Uterus (tissue), 3 donors: ENCODE measurements at regions not wholly inside any gene's neighbourhood (a gene's known extent, or its start where the extent isn't known, plus 50 kb on each side); places are given as distances from the start of the nearest gene placed in this dataset.

Experiments used
- DNase-seq, 2 donors: peaks; one replicate each; pipeline ENCODE4 v3.0.0-alpha.2; 2019 to 2020
- H3K27ac ChIP-seq, 2 donors: fragments of 200-600 bp; sonication (generic); 1 replicate in 1 of 2; 2 replicates in 1 of 2; pipeline ENCODE4 v1.5.1; 2016 to 2018
- H3K27me3 ChIP-seq, 2 donors: fragments of 200-600 bp; sonication (generic); one replicate each; pipeline ENCODE4 v1.5.1; 2018 to 2019; ENCODE audit warnings: control low read depth in 1 of 2
- H3K36me3 ChIP-seq, 2 donors: fragments of 200-600 bp; sonication (generic); one replicate each; pipeline ENCODE4 v1.5.1; 2019; ENCODE audit warnings: control low read depth in 1 of 2
- H3K4me1 ChIP-seq, 2 donors: fragments of 200-600 bp; sonication (generic); one replicate each; pipeline ENCODE4 v1.5.1; 2018 to 2019; ENCODE audit warnings: control low read depth in 1 of 2
- H3K4me3 ChIP-seq, 2 donors: fragments of 200-600 bp; sonication (generic); 1 replicate in 1 of 2; 2 replicates in 1 of 2; pipeline ENCODE4 v1.5.1; 2018 to 2019; ENCODE audit warnings: mild to moderate bottlenecking in 1 of 2
- H3K9me3 ChIP-seq, 2 donors: fragments of 200-600 bp; sonication (generic); one replicate each; pipeline ENCODE4 v1.5.1; 2019; ENCODE audit warnings: control low read depth in 1 of 2
- POLR2A ChIP-seq, 2 donors: fragments of 450-650 bp; IDR thresholded peaks; one replicate each; pipeline ENCODE4 v1.6.1; 2016; ENCODE audit warnings: antibody characterized with exemption in 2 of 2, mild to moderate bottlenecking in 1 of 2, moderate library complexity in 1 of 2
- intact Hi-C: fragments of 100-400 bp; cut with DNase I; formaldehyde crosslinking; loops from one replicate; pipeline ENCODE4 v1.15.1; 2023; ENCODE audit warnings: low total_unique reads
- TF ChIP-seq, protein P1 (sequence below), 4 experiments: fragments of 200-600 bp in 2 of 4; fragments of 450-650 bp in 2 of 4; sonication (generic) in 2 of 4; IDR thresholded peaks; one replicate each; pipeline ENCODE4 v1.5.1; 2016 to 2019; ENCODE audit warnings: antibody characterized with exemption in 4 of 4, mild to moderate bottlenecking in 2 of 4, moderate library complexity in 1 of 4
- donor health status: DM: yes; HTN: yes; CAD: no.

GRCh38 chr2:226308986-226309385 is 490.6 kb downstream of the IRS1 start:
- no peaks in the 10 kb centered on the region for H3K27me3 ChIP-seq
- DNase-seq: no peak
- H3K27ac ChIP-seq: no peak overlapping the region
- H3K4me3 ChIP-seq: no peak overlapping the region
- no peaks in the 10 kb centered on the region for H3K9me3 ChIP-seq
- no peaks in the 10 kb centered on the region for H3K36me3 ChIP-seq
- H3K4me1 ChIP-seq: no peaks in the 10 kb centered on the region
- intact Hi-C loops: no loop called here
- TF ChIP-seq, protein P1, sequence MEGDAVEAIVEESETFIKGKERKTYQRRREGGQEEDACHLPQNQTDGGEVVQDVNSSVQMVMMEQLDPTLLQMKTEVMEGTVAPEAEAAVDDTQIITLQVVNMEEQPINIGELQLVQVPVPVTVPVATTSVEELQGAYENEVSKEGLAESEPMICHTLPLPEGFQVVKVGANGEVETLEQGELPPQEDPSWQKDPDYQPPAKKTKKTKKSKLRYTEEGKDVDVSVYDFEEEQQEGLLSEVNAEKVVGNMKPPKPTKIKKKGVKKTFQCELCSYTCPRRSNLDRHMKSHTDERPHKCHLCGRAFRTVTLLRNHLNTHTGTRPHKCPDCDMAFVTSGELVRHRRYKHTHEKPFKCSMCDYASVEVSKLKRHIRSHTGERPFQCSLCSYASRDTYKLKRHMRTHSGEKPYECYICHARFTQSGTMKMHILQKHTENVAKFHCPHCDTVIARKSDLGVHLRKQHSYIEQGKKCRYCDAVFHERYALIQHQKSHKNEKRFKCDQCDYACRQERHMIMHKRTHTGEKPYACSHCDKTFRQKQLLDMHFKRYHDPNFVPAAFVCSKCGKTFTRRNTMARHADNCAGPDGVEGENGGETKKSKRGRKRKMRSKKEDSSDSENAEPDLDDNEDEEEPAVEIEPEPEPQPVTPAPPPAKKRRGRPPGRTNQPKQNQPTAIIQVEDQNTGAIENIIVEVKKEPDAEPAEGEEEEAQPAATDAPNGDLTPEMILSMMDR (IDR thresholded peaks at IDR 0.05): no peak
- TF ChIP-seq POLR2A (IDR thresholded peaks at IDR 0.05): no peak

DNA sequence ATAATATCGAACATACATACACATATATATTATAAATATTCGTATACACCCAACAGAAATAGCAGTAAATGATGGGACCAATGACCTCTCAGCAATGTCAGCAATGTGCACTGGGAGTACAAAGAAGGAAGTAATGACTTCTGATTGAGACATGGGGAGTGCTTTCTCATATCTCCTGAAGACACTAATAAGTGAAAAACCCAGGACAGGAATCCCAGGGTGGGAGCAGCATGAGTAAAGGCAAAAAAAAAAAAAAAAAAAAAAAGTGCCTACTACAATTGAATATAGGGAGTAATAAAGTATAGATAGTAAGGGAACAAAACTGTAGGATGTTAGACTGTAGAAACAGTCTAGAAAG is 491.3 kb downstream of the IRS1 start:
- Histone ChIP-seq H3K27me3 (no peaks in the 10 kb centered on the region), H3K4me1 (no peaks in the 10 kb centered on the region), H3K4me3 (no peak overlapping the region), H3K27ac (no peak overlapping the region), H3K9me3 (no peaks in the 10 kb centered on the region), H3K36me3 (no peaks in the 10 kb centered on the region)
- TF ChIP-seq, protein P1 (IDR thresholded peaks at IDR 0.05): no peak
- no peak for TF ChIP-seq POLR2A (IDR thresholded peaks at IDR 0.05)
- no peak for DNase-seq
- intact Hi-C loops: no loop called here

GRCh38 chr2:226307487-226308322 is 491.9 kb downstream of the IRS1 start:
- Histone ChIP-seq H3K4me3 (no peak overlapping the region), H3K9me3 (no peaks in the 10 kb centered on the region), H3K27ac (no peak overlapping the region), H3K36me3 (no peaks in the 10 kb centered on the region), H3K27me3 (no peaks in the 10 kb centered on the region), H3K4me1 (no peaks in the 10 kb centered on the region)
- no peak for DNase-seq
- intact Hi-C loops: no loop called here
- TF ChIP-seq, protein P1 (IDR thresholded peaks at IDR 0.05): no peak
- no peak for TF ChIP-seq POLR2A (IDR thresholded peaks at IDR 0.05)

GRCh38 chr2:226306969-226307368 is 492.7 kb downstream of the IRS1 start:
- no peak for TF ChIP-seq POLR2A (IDR thresholded peaks at IDR 0.05)
- TF ChIP-seq, protein P1 (IDR thresholded peaks at IDR 0.05): no peak
- no peak for DNase-seq
- Histone ChIP-seq H3K4me1 (no peaks in the 10 kb centered on the region), H3K27me3 (no peaks in the 10 kb centered on the region), H3K9me3 (no peaks in the 10 kb centered on the region), H3K27ac (no peak overlapping the region), H3K4me3 (no peak overlapping the region), H3K36me3 (no peaks in the 10 kb centered on the region)
- intact Hi-C loops: no loop called here

- DNase-seq: no peak
- H3K36me3 ChIP-seq: no peaks in the 10 kb centered on the region
- H3K27ac ChIP-seq: no peak overlapping the region
- no peaks in the 10 kb centered on the region for H3K27me3 ChIP-seq
- intact Hi-C loops: no loop called here
- H3K4me3 ChIP-seq: no peak overlapping the region
- no peaks in the 10 kb centered on the region for H3K4me1 ChIP-seq
- TF ChIP-seq POLR2A (IDR thresholded peaks at IDR 0.05): no peak
- TF ChIP-seq, protein P1 (IDR thresholded peaks at IDR 0.05): no peak
- no peaks in the 10 kb centered on the region for H3K9me3 ChIP-seq
Measured at GRCh38 chr2:226304308-226304707, 495.3 kb downstream of the IRS1 start.
